ENCODE measurements at regions not wholly inside any gene's neighbourhood (a gene's known extent, or its start where the extent isn't known, plus 50 kb on each side); places are given as distances from the start of the nearest gene placed in this dataset.
"Not testable (repeated sequence)": the region's sequence is repeated elsewhere in the genome, so short reads cannot be mapped to it uniquely, and the experiment has no call there.

GRCh38 chr11:50333861-50334260 is 301.2 kb downstream of the OR4C45 start:
- H3F3A ChIP-seq (ENCODE audit: insufficient read depth) = no peaks in the 10 kb centered on the region
- H3K9me2 ChIP-seq (ENCODE audit: insufficient read depth) = no peaks in the 10 kb centered on the region
- no peaks in the 10 kb centered on the region for H4K20me1 ChIP-seq (ENCODE audit: insufficient read depth)
- in situ Hi-C loops (cut with MboI) = no loop called here
- no peak overlapping the region for H2AFZ ChIP-seq
- H3K4me2 ChIP-seq (ENCODE audit: unreplicated experiment) = no peak overlapping the region
- no peak overlapping the region for H3K27ac ChIP-seq
- H3K9me3 ChIP-seq (ENCODE audit: low read depth) = no peaks in the 10 kb centered on the region
- TF ChIP-seq EZH2 (IDR thresholded peaks at IDR 0.05; ENCODE audit: insufficient read depth, poor library complexity, severe bottlenecking) (no peak), EZH2phosphoT487 (IDR thresholded peaks at IDR 0.05; ENCODE audit: insufficient read depth, low read depth) (no peak)
- 14 to 16% methylated on average over 4 of the region's 4 CpGs for WGBS, 2 experiments (ENCODE audit: low coverage in 1 of 2, low lambda C conversion rate in 2 of 2, missing lambda C conversion rate in 2 of 2)
- H3K4me3 ChIP-seq = no peak overlapping the region
- no peak overlapping the region for H3K9ac ChIP-seq
- H3K79me2 ChIP-seq (ENCODE audit: insufficient read depth) = no peaks in the 10 kb centered on the region
- H3K4me1 ChIP-seq (ENCODE audit: insufficient read depth) = no peaks in the 10 kb centered on the region
- no peaks in the 10 kb centered on the region for H3K36me3 ChIP-seq (ENCODE audit: low read depth)
- no peaks in the 10 kb centered on the region for H3K27me3 ChIP-seq (replicated peaks; ENCODE audit: insufficient read depth)
- DNase-seq = no peak

- WGBS, 2 experiments (ENCODE audit: low coverage in 1 of 2, low lambda C conversion rate in 2 of 2, missing lambda C conversion rate in 2 of 2) = 0% methylated on average over 1 of the region's 1 CpG; no CpG with 5 or more reads in 1 of the 2 experiments
- in situ Hi-C loops (cut with MboI) = not testable (repeated sequence)
Observed at GRCh38 chr11:50337432-50337831, 304.8 kb downstream of the OR4C45 start.

GRCh38 chr11:50348018-50348417 is 315.3 kb downstream of the OR4C45 start:
- H3K9me2 ChIP-seq (ENCODE audit: insufficient read depth); H4K20me1 ChIP-seq (ENCODE audit: insufficient read depth); H3K4me3 ChIP-seq; H3K27ac ChIP-seq; H2AFZ ChIP-seq; H3K9ac ChIP-seq; H3K79me2 ChIP-seq (ENCODE audit: insufficient read depth); H3K9me3 ChIP-seq (ENCODE audit: low read depth); DNase-seq; H3K36me3 ChIP-seq (ENCODE audit: low read depth); H3K27me3 ChIP-seq (replicated peaks; ENCODE audit: insufficient read depth); H3K4me2 ChIP-seq (ENCODE audit: unreplicated experiment); in situ Hi-C loops (cut with MboI); H3F3A ChIP-seq (ENCODE audit: insufficient read depth); H3K4me1 ChIP-seq (ENCODE audit: insufficient read depth): not testable (repeated sequence)
- WGBS, 2 experiments (ENCODE audit: low coverage in 1 of 2, low lambda C conversion rate in 2 of 2, missing lambda C conversion rate in 2 of 2) = no CpG with 5 or more reads among the region's 3 CpGs

More at GRCh38 chr11:50337432-50337831, 304.8 kb downstream of the OR4C45 start:
- not testable (repeated sequence) for H4K20me1 ChIP-seq (ENCODE audit: insufficient read depth); H2AFZ ChIP-seq; DNase-seq; H3K9me3 ChIP-seq (ENCODE audit: low read depth); H3K36me3 ChIP-seq (ENCODE audit: low read depth); H3K4me3 ChIP-seq; H3K79me2 ChIP-seq (ENCODE audit: insufficient read depth); H3K4me1 ChIP-seq (ENCODE audit: insufficient read depth); H3K27ac ChIP-seq; H3K4me2 ChIP-seq (ENCODE audit: unreplicated experiment); H3F3A ChIP-seq (ENCODE audit: insufficient read depth); H3K27me3 ChIP-seq (replicated peaks; ENCODE audit: insufficient read depth); H3K9ac ChIP-seq; H3K9me2 ChIP-seq (ENCODE audit: insufficient read depth)

GRCh38 chr11:50379484-50379883 is 346.8 kb downstream of the OR4C45 start:
- TF ChIP-seq EZH2 (IDR thresholded peaks at IDR 0.05; ENCODE audit: insufficient read depth, poor library complexity, severe bottlenecking) (no peak), EZH2phosphoT487 (IDR thresholded peaks at IDR 0.05; ENCODE audit: insufficient read depth, low read depth) (no peak)
- in situ Hi-C loops (cut with MboI) = no loop called here
- 0% methylated on average over 1 of the region's 1 CpG for WGBS, 2 experiments (ENCODE audit: low coverage in 1 of 2, low lambda C conversion rate in 2 of 2, missing lambda C conversion rate in 2 of 2)

GRCh38 chr11:50394017-50394416 is 361.3 kb downstream of the OR4C45 start:
- H3K36me3 ChIP-seq (ENCODE audit: low read depth) = no peaks in the 10 kb centered on the region
- H3K9ac ChIP-seq = no peak overlapping the region
- H3K27ac ChIP-seq = no peak overlapping the region
- no peak overlapping the region for H3K4me3 ChIP-seq
- in situ Hi-C loops (cut with MboI) = no loop called here
- H3K9me2 ChIP-seq (ENCODE audit: insufficient read depth) = no peaks in the 10 kb centered on the region
- no peaks in the 10 kb centered on the region for H3F3A ChIP-seq (ENCODE audit: insufficient read depth)
- H3K9me3 ChIP-seq (ENCODE audit: low read depth) = peaks cover 9% of the 10 kb centered on the region
- H2AFZ ChIP-seq = no peak overlapping the region
- no peaks in the 10 kb centered on the region for H4K20me1 ChIP-seq (ENCODE audit: insufficient read depth)
- DNase-seq = no peak
- TF ChIP-seq EZH2phosphoT487 (IDR thresholded peaks at IDR 0.05; ENCODE audit: insufficient read depth, low read depth) (no peak), EZH2 (IDR thresholded peaks at IDR 0.05; ENCODE audit: insufficient read depth, poor library complexity, severe bottlenecking) (no peak)
- H3K4me1 ChIP-seq (ENCODE audit: insufficient read depth) = no peaks in the 10 kb centered on the region
- 47 to 55% methylated on average over 2 of the region's 2 CpGs for WGBS, 2 experiments (ENCODE audit: low coverage in 1 of 2, low lambda C conversion rate in 2 of 2, missing lambda C conversion rate in 2 of 2)
- no peak overlapping the region for H3K4me2 ChIP-seq (ENCODE audit: unreplicated experiment)
- no peaks in the 10 kb centered on the region for H3K27me3 ChIP-seq (replicated peaks; ENCODE audit: insufficient read depth)
- no peaks in the 10 kb centered on the region for H3K79me2 ChIP-seq (ENCODE audit: insufficient read depth)

More at GRCh38 chr11:50379484-50379883, 346.8 kb downstream of the OR4C45 start:
- no peaks in the 10 kb centered on the region for H4K20me1 ChIP-seq (ENCODE audit: insufficient read depth)
- H2AFZ ChIP-seq = no peak overlapping the region
- peaks cover 3% of the 10 kb centered on the region for H3K9me3 ChIP-seq (ENCODE audit: low read depth)
- no peaks in the 10 kb centered on the region for H3K4me1 ChIP-seq (ENCODE audit: insufficient read depth)
- H3K9me2 ChIP-seq (ENCODE audit: insufficient read depth) = no peaks in the 10 kb centered on the region
- H3K27me3 ChIP-seq (replicated peaks; ENCODE audit: insufficient read depth) = no peaks in the 10 kb centered on the region
- no peak overlapping the region for H3K4me2 ChIP-seq (ENCODE audit: unreplicated experiment)
- H3K9ac ChIP-seq = no peak overlapping the region
- no peak overlapping the region for H3K4me3 ChIP-seq
- H3K27ac ChIP-seq = no peak overlapping the region
- no peaks in the 10 kb centered on the region for H3K36me3 ChIP-seq (ENCODE audit: low read depth)
- no peaks in the 10 kb centered on the region for H3K79me2 ChIP-seq (ENCODE audit: insufficient read depth)
- no peak for DNase-seq
- no peaks in the 10 kb centered on the region for H3F3A ChIP-seq (ENCODE audit: insufficient read depth)

Data from GM23248 (cell line).